Activated CD8-positive, alpha-beta T cell treated with anti-CD3 and anti-CD28 coated beads for 36 hours (primary cell): ENCODE measurements at regions not wholly inside any gene's neighbourhood (a gene's known extent, or its start where the extent isn't known, plus 50 kb on each side); places are given as distances from the start of the nearest gene placed in this dataset.

Experiments used
- ATAC-seq: fragments of 200-7000 bp; cut with Tn5 transposase; one replicate; pipeline ENCODE4 v1.10.0; 2021; ENCODE audit warnings: mild to moderate bottlenecking, moderate library complexity
- CTCF ChIA-PET: fragments of 350-600 bp; sonication (Branson Sonifier 250); formaldehyde crosslinking; loops from one replicate; lab custom pipeline; 2021; ENCODE audit warnings: antibody characterized with exemption; lab: Charles Lee
- POLR2A ChIA-PET: fragments of 350-600 bp; sonication (Branson Sonifier 250); formaldehyde crosslinking; loops from one replicate; lab custom pipeline; 2021; ENCODE audit warnings: antibody characterized with exemption; lab: Charles Lee
- DNase-seq: peaks from one replicate; pipeline ENCODE4 v3.0.0-alpha.2; 2020
- H3K27ac Mint-ChIP-seq: one replicate; pipeline ENCODE4 v1.8.0; 2021; ENCODE audit warnings: mild to moderate bottlenecking, mixed read lengths
- H3K27me3 Mint-ChIP-seq: one replicate; pipeline ENCODE4 v1.8.0; 2021; ENCODE audit warnings: mixed read lengths
- H3K36me3 Mint-ChIP-seq: one replicate; pipeline ENCODE4 v1.8.0; 2021; ENCODE audit warnings: low read depth, mixed read lengths
- H3K4me1 Mint-ChIP-seq: one replicate; pipeline ENCODE4 v1.8.0; 2021; ENCODE audit warnings: low read depth, mixed read lengths
- H3K4me3 Mint-ChIP-seq: one replicate; pipeline ENCODE4 v1.8.0; 2021; ENCODE audit warnings: mild to moderate bottlenecking, moderate library complexity, mixed read lengths
- H3K9me3 Mint-ChIP-seq: one replicate; pipeline ENCODE4 v1.8.0; 2021; ENCODE audit warnings: mixed read lengths
- CTCF ChIP-seq: fragments of 200-600 bp; IDR thresholded peaks from one replicate; pipeline ENCODE4 v1.8.0; 2022; ENCODE audit warnings: antibody characterized with exemption, mild to moderate bottlenecking
- intact Hi-C: fragments of 100-400 bp; cut with micrococcal nuclease; formaldehyde crosslinking; loops from one replicate; pipeline ENCODE4 v1.10.0; 2022

DNA sequence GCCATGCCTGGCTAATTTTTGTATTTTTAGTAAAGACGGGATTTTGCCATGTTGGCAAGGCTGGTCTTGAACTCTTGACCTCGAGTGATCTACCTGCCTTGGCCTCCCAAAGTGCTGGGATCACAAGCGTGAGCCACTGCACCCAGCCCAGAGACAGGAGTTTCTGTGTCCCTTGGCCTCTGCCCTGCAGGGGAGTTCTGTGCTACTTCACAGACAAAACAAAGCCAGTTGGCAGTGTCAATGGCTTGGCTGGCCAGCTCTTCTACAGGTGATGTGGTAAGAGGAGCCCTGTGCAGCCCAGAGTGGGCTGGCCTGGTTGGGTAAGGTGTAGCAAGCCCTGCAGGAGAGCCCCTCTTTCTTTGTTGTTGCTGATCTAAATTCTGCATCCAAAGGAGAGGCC, 60.5 kb upstream of the SHISAL1 start:
- no peak for TF ChIP-seq CTCF
- H3K36me3 Mint-ChIP-seq = peaks cover 4% of the 10 kb centered on the region
- CTCF ChIA-PET = no interaction called here
- POLR2A ChIA-PET = no interaction called here
- peaks cover 18% of the 10 kb centered on the region for H3K9me3 Mint-ChIP-seq
- intact Hi-C loops = no loop called here
- ATAC-seq (no peak), DNase-seq (no peak)
- no peaks in the 10 kb centered on the region for H3K4me1 Mint-ChIP-seq
- no peak overlapping the region for H3K4me3 Mint-ChIP-seq
- no peak overlapping the region for H3K27ac Mint-ChIP-seq
- H3K27me3 Mint-ChIP-seq = peaks cover 4% of the 10 kb centered on the region

DNA sequence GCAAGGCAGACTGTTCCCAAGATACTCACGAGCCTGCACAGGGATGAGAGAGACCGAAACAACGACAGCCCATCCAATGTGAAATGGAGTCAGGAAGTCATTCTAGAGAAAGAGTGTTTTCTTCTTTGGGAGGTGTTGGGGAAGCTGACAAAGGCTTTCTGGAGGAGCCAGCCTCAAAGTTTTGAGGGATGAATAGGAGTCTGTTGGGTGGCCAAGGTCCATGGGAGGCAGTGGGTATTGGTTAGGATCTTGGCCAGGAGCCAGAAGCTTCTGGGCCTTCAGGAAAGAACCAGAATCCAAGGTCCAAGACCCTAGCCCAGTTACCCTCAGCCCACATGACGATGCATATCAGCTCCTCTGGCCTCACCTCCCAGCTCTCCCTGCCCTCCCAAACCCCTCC, 59.9 kb upstream of the SHISAL1 start:
- TF ChIP-seq CTCF = no peak
- Mint-ChIP-seq H3K27ac (no peak overlapping the region), H3K9me3 (peaks cover 14% of the 10 kb centered on the region), H3K4me1 (no peaks in the 10 kb centered on the region), H3K4me3 (no peak overlapping the region), H3K36me3 (peaks cover 4% of the 10 kb centered on the region), H3K27me3 (peaks cover 4% of the 10 kb centered on the region)
- ChIA-PET CTCF (no interaction called here), POLR2A (no interaction called here)
- no peak for DNase-seq
- intact Hi-C loops = no loop called here
- no peak for ATAC-seq

DNA sequence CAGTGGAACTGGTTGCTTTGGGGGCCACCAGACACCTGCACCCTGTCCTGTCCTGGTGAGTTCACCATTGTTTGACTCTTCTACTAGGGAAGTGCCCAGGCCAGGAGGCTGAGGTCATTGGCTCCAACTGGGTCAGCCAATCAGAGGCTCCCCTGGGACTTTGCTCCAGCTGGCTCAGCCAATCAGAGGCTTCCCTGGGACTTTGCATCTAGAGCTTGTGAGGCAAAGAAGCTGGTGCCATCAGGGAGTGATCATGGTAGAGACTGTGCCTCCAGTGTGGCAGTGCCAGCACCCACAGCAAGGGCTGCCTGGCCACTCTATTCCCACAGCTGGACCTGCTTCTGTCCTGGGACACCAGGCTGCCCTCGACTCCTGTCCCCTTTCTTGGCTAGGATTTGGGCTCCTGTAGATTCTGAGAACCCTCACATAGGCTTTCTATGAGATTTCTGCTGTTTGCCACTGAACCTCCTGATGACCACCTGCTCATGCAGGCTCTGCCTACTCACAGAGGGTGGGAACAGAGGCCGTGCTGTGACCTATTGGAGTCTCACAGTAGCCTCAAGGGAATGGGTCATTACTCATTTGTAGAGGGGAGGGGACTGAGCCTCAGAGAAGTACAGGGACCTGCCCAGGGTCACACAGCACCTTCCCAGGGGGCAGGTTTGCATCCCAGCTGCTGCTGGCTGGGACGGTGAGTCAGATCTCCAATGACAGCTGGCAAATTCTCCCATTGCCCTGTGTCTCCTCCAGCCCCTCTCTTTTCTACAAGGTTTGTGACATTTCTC, 59.2 kb upstream of the SHISAL1 start:
- TF ChIP-seq CTCF = no peak
- ChIA-PET CTCF (no interaction called here), POLR2A (no interaction called here)
- DNase-seq (no peak), ATAC-seq (no peak)
- intact Hi-C loops = no loop called here
- Mint-ChIP-seq H3K27me3 (peaks cover 4% of the 10 kb centered on the region), H3K9me3 (peaks cover 13% of the 10 kb centered on the region), H3K4me3 (no peak overlapping the region), H3K4me1 (no peaks in the 10 kb centered on the region), H3K27ac (no peak overlapping the region), H3K36me3 (peaks cover 4% of the 10 kb centered on the region)

DNA sequence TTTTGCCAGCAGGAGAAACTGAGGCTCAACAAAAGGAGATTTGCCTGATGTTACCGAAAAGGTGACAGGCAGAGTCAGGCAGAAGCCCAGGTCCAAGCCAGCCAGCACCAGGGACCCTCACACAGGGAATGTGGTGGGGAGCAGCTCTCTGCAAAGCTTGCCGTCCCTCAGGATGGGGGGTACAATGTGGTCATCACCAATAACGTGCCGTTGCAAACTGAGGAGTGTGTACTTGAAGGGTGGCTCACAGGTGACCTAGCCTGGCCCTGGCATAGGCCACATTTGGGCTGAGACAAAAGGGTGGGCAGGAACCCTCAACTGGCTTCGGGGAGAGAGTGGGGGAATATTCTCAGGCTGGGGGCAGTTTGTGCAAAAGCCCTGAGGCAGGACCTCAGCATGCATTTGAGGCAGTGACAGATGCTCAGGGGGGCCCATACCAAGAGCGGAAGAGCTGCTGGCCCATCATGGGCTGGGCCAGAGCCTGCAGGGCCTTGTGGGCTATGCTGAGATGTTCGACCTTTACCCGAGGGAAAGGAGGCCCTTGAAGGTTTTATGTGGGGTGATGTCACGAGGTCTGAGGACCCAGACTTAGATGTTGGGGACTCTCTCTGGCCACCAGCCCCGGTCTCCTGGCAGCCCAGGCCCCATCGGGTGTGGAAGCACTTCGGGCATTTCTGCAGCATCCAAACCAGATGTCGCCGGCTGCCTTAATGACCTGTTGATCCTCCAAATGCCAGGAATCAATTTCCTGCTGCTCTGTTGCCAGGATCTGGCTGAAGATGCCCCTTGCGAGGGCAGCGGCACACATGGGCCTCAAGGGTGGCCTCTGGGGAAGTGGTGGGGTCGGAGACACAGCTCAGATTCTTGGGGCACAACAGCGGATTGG, 57.4 kb upstream of the SHISAL1 start:
- H3K9me3 Mint-ChIP-seq = peaks cover 8% of the 10 kb centered on the region
- H3K27me3 Mint-ChIP-seq = peaks cover 2% of the 10 kb centered on the region
- no peak for TF ChIP-seq CTCF
- H3K4me1 Mint-ChIP-seq = no peaks in the 10 kb centered on the region
- peaks cover 2% of the 10 kb centered on the region for H3K36me3 Mint-ChIP-seq
- no peak for DNase-seq
- intact Hi-C loops = no loop called here
- H3K4me3 Mint-ChIP-seq = no peak overlapping the region
- no peak overlapping the region for H3K27ac Mint-ChIP-seq
- ATAC-seq = no peak
- POLR2A ChIA-PET = no interaction called here
- CTCF ChIA-PET = no interaction called here

GRCh38 chr22:44369293-44369661, 56.5 kb upstream of the SHISAL1 start:
- Mint-ChIP-seq H3K27me3 (peaks cover 1% of the 10 kb centered on the region), H3K4me3 (no peak overlapping the region), H3K36me3 (no peaks in the 10 kb centered on the region), H3K4me1 (no peaks in the 10 kb centered on the region), H3K9me3 (peaks cover 1% of the 10 kb centered on the region), H3K27ac (no peak overlapping the region)
- TF ChIP-seq CTCF = no peak
- ChIA-PET POLR2A (no interaction called here), CTCF (no interaction called here)
- intact Hi-C loops = no loop called here
- no peak for ATAC-seq
- DNase-seq = peak; percentile 16
